Calu3 (cell line): ENCODE measurements at regions not wholly inside any gene's neighbourhood (a gene's known extent, or its start where the extent isn't known, plus 50 kb on each side); places are given as distances from the start of the nearest gene placed in this dataset.
"Not testable (repeated sequence)": the region's sequence is repeated elsewhere in the genome, so short reads cannot be mapped to it uniquely, and the experiment has no call there.

Experiments
- BruUV-seq: library from RNA; stranded (reverse); fragments of 400-500 nt; replicated peaks from 2 replicates; lab custom pipeline; 2021; lab: Mats Ljungman, UMichigan
- CTCF ChIA-PET: fragments of 300-600 bp; sonication (Branson Sonifier 250); formaldehyde crosslinking; loops from one replicate; lab custom pipeline; 2022; ENCODE audit warnings: antibody characterized with exemption; lab: Charles Lee
- DNase-seq: peaks from one replicate; pipeline ENCODE4 v3.0.0; 2022
- H3K27ac Mint-ChIP-seq: one replicate; pipeline ENCODE4 v1.8.0; 2022; ENCODE audit warnings: mixed read lengths; ENCODE audit not compliant: unreplicated experiment
- H3K27me3 Mint-ChIP-seq: one replicate; pipeline ENCODE4 v1.8.0; 2022; ENCODE audit warnings: mixed read lengths; ENCODE audit not compliant: unreplicated experiment
- H3K36me3 Mint-ChIP-seq: one replicate; pipeline ENCODE4 v1.8.0; 2022; ENCODE audit warnings: mild to moderate bottlenecking, moderate library complexity, mixed read lengths; ENCODE audit not compliant: insufficient read depth, unreplicated experiment
- H3K4me1 Mint-ChIP-seq: one replicate; pipeline ENCODE4 v1.8.0; 2022; ENCODE audit warnings: mild to moderate bottlenecking, low read depth, mixed read lengths; ENCODE audit not compliant: unreplicated experiment
- H3K4me3 Mint-ChIP-seq: one replicate; pipeline ENCODE4 v1.8.0; 2022; ENCODE audit warnings: mild to moderate bottlenecking, low read depth, moderate library complexity, mixed read lengths; ENCODE audit not compliant: unreplicated experiment
- H3K9me3 Mint-ChIP-seq: one replicate; pipeline ENCODE4 v1.8.0; 2022; ENCODE audit warnings: low read depth, mixed read lengths; ENCODE audit not compliant: unreplicated experiment
- CTCF ChIP-seq: fragments of 200-600 bp; IDR thresholded peaks from one replicate; pipeline ENCODE4 v1.8.0; 2022; ENCODE audit warnings: antibody characterized with exemption; ENCODE audit not compliant: unreplicated experiment
- intact Hi-C: fragments of 100-400 bp; cut with micrococcal nuclease; formaldehyde crosslinking; loops from one replicate; pipeline ENCODE4 v1.10.0; 2022; ENCODE audit not compliant: unreplicated experiment

GRCh38 chr3:103512595-103512994 is 1077.8 kb downstream of the ZPLD1 start:
- no TSS peak for BruUV-seq
- CTCF ChIA-PET: no interaction called here
- Mint-ChIP-seq H3K27me3 (no peaks in the 10 kb centered on the region), H3K4me1 (no peaks in the 10 kb centered on the region), H3K9me3 (no peaks in the 10 kb centered on the region), H3K36me3 (no peaks in the 10 kb centered on the region), H3K27ac (no peak overlapping the region), H3K4me3 (no peak overlapping the region)
- DNase-seq: no peak
- no peak for TF ChIP-seq CTCF
- intact Hi-C loops: no loop called here

GRCh38 chr3:103513003-103513402 is 1078.2 kb downstream of the ZPLD1 start:
- no peaks in the 10 kb centered on the region for H3K27me3 Mint-ChIP-seq
- no peak overlapping the region for H3K27ac Mint-ChIP-seq
- no peaks in the 10 kb centered on the region for H3K4me1 Mint-ChIP-seq
- H3K36me3 Mint-ChIP-seq: no peaks in the 10 kb centered on the region
- TF ChIP-seq CTCF: no peak
- intact Hi-C loops: no loop called here
- CTCF ChIA-PET: no interaction called here
- no peaks in the 10 kb centered on the region for H3K9me3 Mint-ChIP-seq
- no TSS peak for BruUV-seq
- DNase-seq: no peak
- H3K4me3 Mint-ChIP-seq: no peak overlapping the region

- no peak for DNase-seq
- Mint-ChIP-seq H3K4me3 (no peak overlapping the region), H3K36me3 (no peaks in the 10 kb centered on the region), H3K9me3 (no peaks in the 10 kb centered on the region), H3K4me1 (no peaks in the 10 kb centered on the region), H3K27ac (no peak overlapping the region), H3K27me3 (no peaks in the 10 kb centered on the region)
- TF ChIP-seq CTCF: no peak
- CTCF ChIA-PET: no interaction called here
- intact Hi-C loops: no loop called here
- BruUV-seq: no TSS peak
Measured at GRCh38 chr3:103515116-103515515, 1080.3 kb downstream of the ZPLD1 start.

- no peak overlapping the region for H3K27ac Mint-ChIP-seq
- no peaks in the 10 kb centered on the region for H3K9me3 Mint-ChIP-seq
- no peaks in the 10 kb centered on the region for H3K4me1 Mint-ChIP-seq
- no peak overlapping the region for H3K4me3 Mint-ChIP-seq
- no peaks in the 10 kb centered on the region for H3K36me3 Mint-ChIP-seq
- no peaks in the 10 kb centered on the region for H3K27me3 Mint-ChIP-seq
- TF ChIP-seq CTCF: no peak
- intact Hi-C loops: no loop called here
- DNase-seq: no peak
- BruUV-seq: no TSS peak
- CTCF ChIA-PET: no interaction called here
Measured at GRCh38 chr3:103516950-103517349, 1082.1 kb downstream of the ZPLD1 start.

GRCh38 chr3:103531327-103531726 is 1096.5 kb downstream of the ZPLD1 start:
- intact Hi-C loops, H3K9me3 Mint-ChIP-seq, H3K4me1 Mint-ChIP-seq, CTCF ChIA-PET, DNase-seq, H3K36me3 Mint-ChIP-seq, H3K4me3 Mint-ChIP-seq, H3K27ac Mint-ChIP-seq, BruUV-seq, H3K27me3 Mint-ChIP-seq: not testable (repeated sequence)
